AG08396 (cell line): ENCODE measurements at regions not wholly inside any gene's neighbourhood (a gene's known extent, or its start where the extent isn't known, plus 50 kb on each side); places are given as distances from the start of the nearest gene placed in this dataset.

Experiments
- DNase-seq: peaks from one replicate; pipeline ENCODE4 v3.0.0; 2012; ENCODE audit warnings: low spot score, mixed read lengths

GRCh38 chr5:4518903-4519672 is 621.0 kb upstream of the ADAMTS16 start:
- no peak for DNase-seq

DNA sequence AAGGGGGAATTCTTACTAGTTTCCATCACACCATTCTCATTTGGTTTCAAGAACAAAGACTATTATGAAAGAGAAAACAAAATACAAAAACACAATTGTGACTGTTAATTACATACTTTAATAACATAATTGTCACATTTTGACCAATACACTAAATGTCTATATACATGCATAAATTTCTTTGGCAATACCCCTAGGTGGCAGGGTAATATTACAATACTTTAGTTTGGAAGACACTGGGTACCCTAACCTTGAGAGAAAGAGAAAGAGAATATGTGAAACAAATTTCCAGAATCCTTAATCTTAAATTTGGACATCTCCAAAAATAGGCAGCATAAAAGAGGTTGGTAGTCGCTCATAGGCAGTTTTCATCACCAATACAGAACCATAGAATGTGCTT is 619.6 kb upstream of the ADAMTS16 start:
- DNase-seq: no peak

GRCh38 chr5:4523038-4523437 is 617.1 kb upstream of the ADAMTS16 start:
- DNase-seq: no peak

- no peak for DNase-seq
These were observed 608.1 kb upstream of the ADAMTS16 start for GRCh38 chr5:4531756-4532704.

GRCh38 chr5:4532705-4533080 is 607.4 kb upstream of the ADAMTS16 start:
- no peak for DNase-seq

DNA sequence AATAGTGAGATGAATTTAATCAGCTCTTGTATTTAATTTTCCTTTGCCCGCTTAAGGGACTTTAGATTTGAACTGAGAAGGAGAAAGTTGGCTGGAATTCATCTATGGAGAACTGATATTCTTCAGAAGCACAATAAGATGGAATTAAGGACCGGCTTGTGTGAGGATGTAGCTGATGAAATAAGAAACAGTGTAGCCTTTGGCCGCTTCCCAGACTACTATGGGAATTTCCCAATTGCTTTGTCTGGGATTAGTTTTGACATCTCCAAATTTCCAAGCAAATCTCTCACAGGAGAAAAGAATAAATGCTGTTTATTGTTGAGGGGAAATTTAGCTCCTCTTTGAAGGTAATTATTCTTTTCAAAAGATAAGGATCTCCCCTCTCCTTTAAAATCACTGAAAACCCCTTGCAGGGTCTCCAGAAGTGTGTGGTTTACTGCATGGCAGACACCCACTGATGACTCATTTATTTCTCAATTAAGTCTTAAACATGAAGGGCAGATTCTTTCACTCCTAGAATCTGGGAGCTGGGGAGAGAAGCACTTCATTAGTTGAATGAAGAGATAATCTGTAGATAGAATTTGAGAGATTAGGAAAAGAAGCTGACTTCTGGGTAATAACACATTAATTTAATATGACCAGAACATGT is 606.5 kb upstream of the ADAMTS16 start:
- no peak for DNase-seq

GRCh38 chr5:4537489-4537888 is 602.6 kb upstream of the ADAMTS16 start:
- DNase-seq: no peak

- DNase-seq: no peak
These were observed 599.6 kb upstream of the ADAMTS16 start for GRCh38 chr5:4540375-4541173.

DNA sequence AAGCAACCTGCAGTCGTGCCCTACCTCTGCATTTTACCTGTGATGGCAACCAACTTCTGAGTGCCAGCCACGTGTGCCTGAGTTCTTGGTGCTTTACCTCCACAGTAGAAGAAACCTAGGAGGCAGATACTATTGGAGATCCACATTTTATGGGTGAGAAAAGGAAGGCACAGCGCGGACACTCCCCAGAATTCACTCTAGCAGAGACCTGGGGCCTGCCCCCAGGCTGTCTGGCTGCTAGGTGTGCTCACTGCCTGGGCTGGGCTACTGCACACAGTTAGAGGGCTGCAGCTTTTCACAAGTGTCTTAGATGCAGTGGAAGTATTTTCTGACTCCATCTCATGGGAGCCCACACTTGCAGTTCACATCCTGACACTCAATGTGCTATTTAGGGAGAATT is 598.8 kb upstream of the ADAMTS16 start:
- DNase-seq: no peak

DNA sequence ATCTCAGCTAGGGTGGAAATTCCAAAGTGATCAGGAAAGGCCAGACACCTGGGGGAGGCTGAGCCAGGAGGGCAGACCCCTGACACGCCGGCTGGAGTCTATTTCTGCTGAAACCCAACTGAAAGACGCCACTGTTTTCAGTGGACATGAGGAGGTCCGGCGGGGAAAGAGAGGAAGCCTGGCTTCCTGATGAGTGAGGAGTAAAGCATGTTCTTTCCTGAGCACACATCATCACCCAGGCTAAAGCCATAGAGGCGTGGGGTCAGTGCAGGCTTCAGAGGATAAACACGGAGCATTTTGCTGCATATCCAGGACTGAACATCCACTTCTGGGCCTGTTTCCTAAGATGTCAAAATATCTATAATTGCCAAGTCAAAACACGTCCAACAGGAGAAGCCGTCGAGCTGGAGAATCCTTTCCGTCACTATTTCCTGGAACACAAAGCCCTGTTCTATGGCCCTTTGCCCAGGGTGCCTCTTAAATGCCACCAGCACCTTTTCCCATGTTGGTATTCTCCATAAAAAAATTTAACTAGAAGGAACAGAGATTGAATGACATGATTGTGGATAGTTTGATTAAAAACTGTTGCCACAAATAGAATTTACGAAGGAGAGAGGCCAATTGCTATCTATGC is 597.9 kb upstream of the ADAMTS16 start:
- no peak for DNase-seq

- DNase-seq: no peak
These were observed 596.0 kb upstream of the ADAMTS16 start for GRCh38 chr5:4544049-4544670.

GRCh38 chr5:4547547-4547946 is 592.6 kb upstream of the ADAMTS16 start:
- DNase-seq: no peak

DNA sequence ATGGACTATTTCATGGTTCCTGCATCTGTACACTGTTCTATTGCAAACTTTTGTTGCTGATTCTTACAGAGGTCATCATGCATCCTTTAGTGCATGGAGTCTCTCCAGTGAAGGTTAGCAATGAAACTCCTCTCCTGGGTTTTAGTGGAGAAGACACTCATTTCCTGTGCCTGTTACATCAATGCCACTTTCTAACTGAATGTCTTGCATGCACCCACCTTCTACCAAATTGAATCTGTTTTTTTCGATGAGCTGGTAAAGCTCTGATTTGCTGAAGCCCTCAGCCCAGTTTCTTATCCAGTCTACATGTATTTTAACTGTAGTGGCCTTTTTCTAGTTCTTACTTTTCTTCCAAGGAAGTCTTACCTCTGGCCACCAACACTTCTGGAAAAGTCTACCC is 591.8 kb upstream of the ADAMTS16 start:
- no peak for DNase-seq

DNA sequence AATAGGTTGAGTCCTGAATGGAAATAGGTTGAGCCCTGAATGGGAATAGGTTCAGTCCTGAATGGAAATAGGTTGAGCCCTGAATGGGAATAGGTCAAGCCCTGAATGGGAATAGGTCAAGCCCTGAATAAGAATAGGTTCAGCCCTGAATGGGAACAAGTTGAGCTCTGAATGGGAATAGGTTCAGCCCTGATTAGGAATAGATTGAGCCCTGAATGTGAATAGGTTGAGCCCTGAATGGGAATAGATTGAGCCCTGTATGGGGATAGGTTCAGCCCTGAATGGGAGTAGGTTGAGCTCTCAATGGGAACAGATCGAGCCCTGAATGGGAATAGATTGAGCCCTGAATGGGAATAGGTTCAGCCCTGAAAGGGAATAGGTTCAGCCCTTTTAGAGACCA is 590.8 kb upstream of the ADAMTS16 start:
- no peak for DNase-seq

DNA sequence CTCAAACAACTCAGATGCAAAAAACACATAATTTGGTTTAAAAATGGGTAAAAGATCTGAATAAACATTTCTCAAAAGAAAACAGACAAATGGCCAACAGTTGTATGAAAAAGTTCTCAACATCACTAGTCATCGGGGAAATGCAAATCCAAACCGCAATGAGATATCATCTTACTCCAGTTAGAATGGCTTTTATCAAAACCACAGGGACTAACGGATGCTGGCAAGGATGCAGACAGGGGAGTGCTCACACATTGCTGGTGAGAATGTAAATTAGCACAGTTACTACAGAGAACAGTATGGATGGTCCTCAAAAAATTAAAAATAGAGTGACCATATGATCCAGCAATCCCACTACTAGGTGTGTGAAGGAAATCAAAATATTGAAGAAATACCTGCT is 589.1 kb upstream of the ADAMTS16 start:
- DNase-seq: no peak

DNA sequence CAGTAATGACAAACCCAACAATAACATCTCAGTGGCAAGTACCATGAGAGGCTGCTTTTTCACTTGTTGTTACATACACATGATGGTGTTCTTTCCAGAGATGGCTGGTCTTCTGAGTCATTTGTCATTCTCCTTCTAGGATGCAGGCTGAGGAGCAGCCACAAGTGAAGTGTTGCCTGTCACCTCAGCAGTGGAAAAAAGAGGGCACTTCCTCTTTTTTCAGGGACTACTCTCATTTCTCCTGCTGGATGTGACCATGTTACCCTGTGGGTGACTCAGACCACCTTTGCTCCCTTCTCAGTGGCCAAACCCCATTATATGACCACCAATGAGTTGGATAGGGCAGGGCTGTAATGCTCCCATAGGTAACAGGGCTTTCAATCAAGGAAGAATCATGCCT is 587.0 kb upstream of the ADAMTS16 start:
- DNase-seq: no peak

DNA sequence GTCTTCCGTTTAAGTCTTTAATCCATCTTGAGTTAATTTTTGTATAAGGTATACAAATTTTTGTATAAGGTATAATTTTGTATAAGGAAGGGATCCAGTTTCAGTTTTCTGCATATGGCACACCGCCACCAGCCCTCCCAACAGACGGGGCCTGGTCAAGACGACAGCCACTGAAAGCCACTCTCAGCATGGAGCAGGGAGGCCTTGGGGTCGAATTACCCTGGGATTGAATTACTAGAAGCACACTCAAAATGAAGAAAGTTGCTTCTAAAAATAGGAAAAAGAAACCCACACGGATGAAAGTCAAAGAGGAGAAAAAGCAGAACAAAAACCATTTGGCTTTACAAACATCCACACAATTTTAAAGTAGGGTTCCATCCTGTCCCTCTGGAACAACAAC is 586.2 kb upstream of the ADAMTS16 start:
- DNase-seq: no peak

- no peak for DNase-seq
These were observed 584.3 kb upstream of the ADAMTS16 start for GRCh38 chr5:4555725-4556285.

DNA sequence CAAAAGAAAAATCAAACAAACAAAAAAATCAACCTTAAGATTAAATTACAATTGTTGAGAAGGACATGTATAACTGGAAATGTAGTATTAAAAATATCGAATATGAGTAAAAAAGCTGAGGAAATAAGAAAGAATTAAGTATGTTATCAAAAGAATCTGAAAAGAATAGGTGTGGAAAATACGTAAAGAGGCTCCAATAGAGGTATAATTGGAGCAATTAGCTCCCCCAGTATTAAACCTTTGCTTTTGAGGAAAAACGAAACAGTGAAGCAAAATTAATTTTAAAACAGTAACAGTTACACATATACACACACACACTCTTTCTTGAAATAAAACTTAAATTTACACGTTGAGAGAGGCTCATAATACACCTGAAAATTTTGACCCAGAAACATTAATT is 578.7 kb upstream of the ADAMTS16 start:
- DNase-seq: no peak

DNA sequence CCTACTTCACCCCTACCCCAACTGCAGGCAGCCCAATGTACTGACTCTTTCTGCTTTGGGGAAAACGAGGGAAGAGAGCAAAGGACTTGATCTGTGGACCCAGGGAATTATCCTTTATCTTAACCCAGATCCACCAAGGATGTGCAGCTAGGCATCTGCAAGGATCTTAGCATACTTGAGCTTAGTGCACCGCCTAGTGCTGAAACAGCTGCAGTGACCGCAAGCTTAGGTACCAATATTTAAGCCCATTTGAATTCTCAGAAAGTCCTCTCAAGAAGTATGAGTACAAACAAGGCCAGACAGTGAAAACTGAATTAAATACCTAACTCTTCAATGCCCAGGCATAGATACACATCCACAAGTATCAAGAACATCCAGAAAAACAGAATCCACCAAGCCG is 576.7 kb upstream of the ADAMTS16 start:
- DNase-seq: no peak
